ENCODE measurements at regions not wholly inside any gene's neighbourhood (a gene's known extent, or its start where the extent isn't known, plus 50 kb on each side); places are given as distances from the start of the nearest gene placed in this dataset.

GRCh38 chr3:147887797-147888196 is 478.6 kb downstream of the ZIC1 start:
- Mint-ChIP-seq H3K27me3 (no peaks in the 10 kb centered on the region), H3K4me3 (no peak overlapping the region), H3K36me3 (no peaks in the 10 kb centered on the region), H3K4me1 (no peaks in the 10 kb centered on the region), H3K9me3 (peaks cover 3% of the 10 kb centered on the region), H3K27ac (no peak overlapping the region)
- ATAC-seq (ENCODE audit: low read depth) (no peak), DNase-seq (no peak)
- POLR2A ChIA-PET: no interaction called here

GRCh38 chr3:147890114-147890513 is 480.9 kb downstream of the ZIC1 start:
- Mint-ChIP-seq H3K9me3 (peaks cover 1% of the 10 kb centered on the region), H3K36me3 (no peaks in the 10 kb centered on the region), H3K4me3 (no peak overlapping the region), H3K4me1 (no peaks in the 10 kb centered on the region), H3K27me3 (no peaks in the 10 kb centered on the region), H3K27ac (no peak overlapping the region)
- DNase-seq: no peak
- ATAC-seq (ENCODE audit: low read depth): no peak
- POLR2A ChIA-PET: no interaction called here

GRCh38 chr3:147895509-147895908 is 486.3 kb downstream of the ZIC1 start:
- ATAC-seq (ENCODE audit: low read depth) (no peak), DNase-seq (no peak)
- Mint-ChIP-seq H3K4me3 (no peak overlapping the region), H3K36me3 (no peaks in the 10 kb centered on the region), H3K27me3 (no peaks in the 10 kb centered on the region), H3K4me1 (no peaks in the 10 kb centered on the region), H3K9me3 (no peaks in the 10 kb centered on the region), H3K27ac (no peak overlapping the region)
- POLR2A ChIA-PET: no interaction called here

GRCh38 chr3:147900851-147901250 is 491.7 kb downstream of the ZIC1 start:
- no peaks in the 10 kb centered on the region for H3K27me3 Mint-ChIP-seq

GRCh38 chr3:147903026-147903425 is 493.9 kb downstream of the ZIC1 start:
- H3K27me3 Mint-ChIP-seq: no peaks in the 10 kb centered on the region
- H3K36me3 Mint-ChIP-seq: no peaks in the 10 kb centered on the region
- no peak overlapping the region for H3K27ac Mint-ChIP-seq
- ATAC-seq (ENCODE audit: low read depth) (no peak), DNase-seq (no peak)
- H3K4me1 Mint-ChIP-seq: no peaks in the 10 kb centered on the region
- POLR2A ChIA-PET: no interaction called here
- H3K4me3 Mint-ChIP-seq: no peak overlapping the region
- H3K9me3 Mint-ChIP-seq: no peaks in the 10 kb centered on the region

More at GRCh38 chr3:147900851-147901250, 491.7 kb downstream of the ZIC1 start:
- Mint-ChIP-seq H3K36me3 (no peaks in the 10 kb centered on the region), H3K27ac (no peak overlapping the region), H3K4me1 (no peaks in the 10 kb centered on the region), H3K9me3 (no peaks in the 10 kb centered on the region), H3K4me3 (no peak overlapping the region)
- POLR2A ChIA-PET: no interaction called here
- ATAC-seq (ENCODE audit: low read depth): no peak
- DNase-seq: no peak

- Mint-ChIP-seq H3K4me1 (no peaks in the 10 kb centered on the region), H3K27me3 (no peaks in the 10 kb centered on the region), H3K36me3 (no peaks in the 10 kb centered on the region), H3K9me3 (no peaks in the 10 kb centered on the region), H3K27ac (no peak overlapping the region), H3K4me3 (no peak overlapping the region)
- POLR2A ChIA-PET: no interaction called here
- DNase-seq (no peak), ATAC-seq (ENCODE audit: low read depth) (no peak)
Measured at GRCh38 chr3:147904421-147904820, 495.3 kb downstream of the ZIC1 start.

GRCh38 chr3:147906285-147906684 is 497.1 kb downstream of the ZIC1 start:
- Mint-ChIP-seq H3K4me3 (no peak overlapping the region), H3K27me3 (no peaks in the 10 kb centered on the region), H3K27ac (no peak overlapping the region), H3K36me3 (no peaks in the 10 kb centered on the region), H3K4me1 (no peaks in the 10 kb centered on the region), H3K9me3 (no peaks in the 10 kb centered on the region)
- DNase-seq (no peak), ATAC-seq (ENCODE audit: low read depth) (no peak)
- POLR2A ChIA-PET: no interaction called here

- Mint-ChIP-seq H3K4me1 (no peaks in the 10 kb centered on the region), H3K36me3 (no peaks in the 10 kb centered on the region), H3K9me3 (peaks cover 1% of the 10 kb centered on the region), H3K4me3 (no peak overlapping the region), H3K27ac (no peak overlapping the region), H3K27me3 (peaks cover 2% of the 10 kb centered on the region)
- no peak for DNase-seq
- POLR2A ChIA-PET: no interaction called here
- ATAC-seq (ENCODE audit: low read depth): no peak
Measured at GRCh38 chr3:147914532-147914931, 505.4 kb downstream of the ZIC1 start.

- H3K4me3 Mint-ChIP-seq: no peak overlapping the region
- H3K27me3 Mint-ChIP-seq: peaks cover 2% of the 10 kb centered on the region
- no peaks in the 10 kb centered on the region for H3K36me3 Mint-ChIP-seq
- POLR2A ChIA-PET: no interaction called here
- DNase-seq (no peak), ATAC-seq (ENCODE audit: low read depth) (no peak)
- no peak overlapping the region for H3K27ac Mint-ChIP-seq
- peaks cover 1% of the 10 kb centered on the region for H3K9me3 Mint-ChIP-seq
- no peaks in the 10 kb centered on the region for H3K4me1 Mint-ChIP-seq
Measured at GRCh38 chr3:147915057-147915456, 505.9 kb downstream of the ZIC1 start.

GRCh38 chr3:147919496-147919895 is 510.3 kb downstream of the ZIC1 start:
- POLR2A ChIA-PET: no interaction called here
- ATAC-seq (ENCODE audit: low read depth) (no peak), DNase-seq (no peak)
- Mint-ChIP-seq H3K4me3 (no peak overlapping the region), H3K4me1 (no peaks in the 10 kb centered on the region), H3K27ac (no peak overlapping the region), H3K36me3 (no peaks in the 10 kb centered on the region), H3K9me3 (peaks cover 1% of the 10 kb centered on the region), H3K27me3 (peaks cover 2% of the 10 kb centered on the region)

GRCh38 chr3:147921051-147921450 is 511.9 kb downstream of the ZIC1 start:
- ATAC-seq (ENCODE audit: low read depth): no peak
- peaks cover 1% of the 10 kb centered on the region for H3K9me3 Mint-ChIP-seq
- no peak overlapping the region for H3K4me3 Mint-ChIP-seq
- POLR2A ChIA-PET: no interaction called here
- no peak overlapping the region for H3K27ac Mint-ChIP-seq
- peaks cover 2% of the 10 kb centered on the region for H3K27me3 Mint-ChIP-seq
- no peaks in the 10 kb centered on the region for H3K4me1 Mint-ChIP-seq
- DNase-seq: no peak
- no peaks in the 10 kb centered on the region for H3K36me3 Mint-ChIP-seq

- no peaks in the 10 kb centered on the region for H3K9me3 Mint-ChIP-seq
- H3K4me3 Mint-ChIP-seq: no peak overlapping the region
- ATAC-seq (ENCODE audit: low read depth) (no peak), DNase-seq (no peak)
- no peak overlapping the region for H3K27ac Mint-ChIP-seq
- no peaks in the 10 kb centered on the region for H3K27me3 Mint-ChIP-seq
- POLR2A ChIA-PET: no interaction called here
- no peaks in the 10 kb centered on the region for H3K4me1 Mint-ChIP-seq
- H3K36me3 Mint-ChIP-seq: no peaks in the 10 kb centered on the region
Measured at GRCh38 chr3:147924755-147925154, 515.6 kb downstream of the ZIC1 start.

- Mint-ChIP-seq H3K4me3 (no peak overlapping the region), H3K27ac (no peak overlapping the region), H3K9me3 (no peaks in the 10 kb centered on the region), H3K4me1 (no peaks in the 10 kb centered on the region), H3K36me3 (no peaks in the 10 kb centered on the region), H3K27me3 (no peaks in the 10 kb centered on the region)
- POLR2A ChIA-PET: no interaction called here
- DNase-seq: no peak
- no peak for ATAC-seq (ENCODE audit: low read depth)
Measured at GRCh38 chr3:147925272-147925671, 516.1 kb downstream of the ZIC1 start.

- H3K9me3 Mint-ChIP-seq: no peaks in the 10 kb centered on the region
- no peaks in the 10 kb centered on the region for H3K27me3 Mint-ChIP-seq
Measured at GRCh38 chr3:147930232-147930807, 521.2 kb downstream of the ZIC1 start.

More at GRCh38 chr3:147930232-147930807, 521.2 kb downstream of the ZIC1 start:
- POLR2A ChIA-PET: no interaction called here
- H3K4me1 Mint-ChIP-seq: no peaks in the 10 kb centered on the region
- no peaks in the 10 kb centered on the region for H3K36me3 Mint-ChIP-seq
- no peak overlapping the region for H3K27ac Mint-ChIP-seq
- ATAC-seq (ENCODE audit: low read depth): no peak
- DNase-seq: no peak
- H3K4me3 Mint-ChIP-seq: no peak overlapping the region

Measured in activated naive CD8-positive, alpha-beta T cell treated with anti-CD3 and anti-CD28 coated beads, Interleukin-2, amount 10 ng/mL, durations not matched to agents 7 days and 5 days (primary cell).